ENCODE measurements at regions not wholly inside any gene's neighbourhood (a gene's known extent, or its start where the extent isn't known, plus 50 kb on each side); places are given as distances from the start of the nearest gene placed in this dataset.

DNA sequence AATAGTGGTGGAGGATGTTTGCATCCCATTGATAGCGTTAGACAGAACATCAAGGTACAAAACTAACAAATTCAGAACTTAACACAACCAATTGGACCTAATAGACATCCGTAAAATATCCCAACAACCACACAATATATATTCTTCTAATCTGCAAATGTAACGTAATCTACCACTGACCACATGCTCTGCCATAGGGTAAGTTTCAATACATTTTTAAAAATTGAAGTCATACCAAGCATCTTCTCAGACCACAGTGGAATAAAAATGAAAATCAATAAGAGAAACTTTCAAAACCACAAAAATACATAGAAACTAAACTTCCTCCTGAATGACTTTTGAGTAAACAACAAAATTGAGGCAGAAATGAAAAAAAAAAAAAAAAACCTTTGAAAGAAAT lies 1087.5 kb downstream of the KCNT2 start:
- TF ChIP-seq, protein P1, sequence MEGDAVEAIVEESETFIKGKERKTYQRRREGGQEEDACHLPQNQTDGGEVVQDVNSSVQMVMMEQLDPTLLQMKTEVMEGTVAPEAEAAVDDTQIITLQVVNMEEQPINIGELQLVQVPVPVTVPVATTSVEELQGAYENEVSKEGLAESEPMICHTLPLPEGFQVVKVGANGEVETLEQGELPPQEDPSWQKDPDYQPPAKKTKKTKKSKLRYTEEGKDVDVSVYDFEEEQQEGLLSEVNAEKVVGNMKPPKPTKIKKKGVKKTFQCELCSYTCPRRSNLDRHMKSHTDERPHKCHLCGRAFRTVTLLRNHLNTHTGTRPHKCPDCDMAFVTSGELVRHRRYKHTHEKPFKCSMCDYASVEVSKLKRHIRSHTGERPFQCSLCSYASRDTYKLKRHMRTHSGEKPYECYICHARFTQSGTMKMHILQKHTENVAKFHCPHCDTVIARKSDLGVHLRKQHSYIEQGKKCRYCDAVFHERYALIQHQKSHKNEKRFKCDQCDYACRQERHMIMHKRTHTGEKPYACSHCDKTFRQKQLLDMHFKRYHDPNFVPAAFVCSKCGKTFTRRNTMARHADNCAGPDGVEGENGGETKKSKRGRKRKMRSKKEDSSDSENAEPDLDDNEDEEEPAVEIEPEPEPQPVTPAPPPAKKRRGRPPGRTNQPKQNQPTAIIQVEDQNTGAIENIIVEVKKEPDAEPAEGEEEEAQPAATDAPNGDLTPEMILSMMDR (IDR thresholded peaks at IDR 0.05 in 2 of 3, conservative IDR thresholded peaks at IDR 0.05 in 1 of 3; ENCODE audit: borderline replicate concordance in 1 of 3, insufficient read depth in 1 of 3, low read depth in 2 of 3, low read length in 2 of 3): no peak
- TF ChIP-seq SP1 (IDR thresholded peaks at IDR 0.05; ENCODE audit: low read depth): no peak
- TF ChIP-seq POLR2A (IDR thresholded peaks at IDR 0.05; ENCODE audit: borderline replicate concordance, extremely low read depth, insufficient read depth, insufficient read length): no peak

Data from HCT116 (cell line).